Gastrocnemius medialis (tissue), 4 donors: ENCODE measurements at regions not wholly inside any gene's neighbourhood (a gene's known extent, or its start where the extent isn't known, plus 50 kb on each side); places are given as distances from the start of the nearest gene placed in this dataset.

Experiments used
- CTCF ChIP-seq, 5 experiments: fragments of 450-650 bp in 3 of 5; fragments of 200-600 bp in 2 of 5; sonication (generic) in 2 of 5; IDR thresholded peaks in 4 of 5; conservative IDR thresholded peaks in 1 of 5; 1 replicate in 4 of 5; 2 replicates in 1 of 5; pipeline ENCODE4 v1.5.1; 2016 to 2019; ENCODE audit warnings: antibody characterized with exemption in 5 of 5, mild to moderate bottlenecking in 3 of 5, moderate library complexity in 3 of 5
- POLR2A ChIP-seq, 2 donors: fragments of 450-650 bp; IDR thresholded peaks; one replicate each; pipeline ENCODE4 v1.6.1; 2017; ENCODE audit warnings: antibody characterized with exemption in 2 of 2, mild to moderate bottlenecking in 2 of 2, moderate library complexity in 2 of 2

DNA sequence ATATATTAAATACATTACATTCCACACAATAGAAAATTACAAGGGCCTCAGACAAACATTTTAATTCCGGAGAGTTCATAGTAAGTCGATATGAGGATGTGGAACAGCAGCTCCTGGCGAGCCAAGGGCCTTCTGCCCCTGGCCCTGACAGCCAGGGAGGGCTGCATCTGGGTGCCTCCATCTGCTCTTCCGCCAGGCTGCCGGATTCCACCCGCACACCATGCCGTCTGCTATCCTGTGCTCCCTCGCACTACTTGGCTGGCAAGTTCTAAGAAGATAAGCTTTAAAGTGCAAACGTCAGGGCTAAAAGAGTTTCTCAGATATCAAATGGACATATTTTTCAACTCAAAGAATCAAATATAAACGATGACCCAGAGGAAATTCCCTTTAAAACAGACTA is 656.3 kb upstream of the NOX3 start:
- TF ChIP-seq POLR2A (IDR thresholded peaks at IDR 0.05) = no peak
- TF ChIP-seq CTCF (IDR thresholded peaks at IDR 0.05 in 4 of 5, conservative IDR thresholded peaks at IDR 0.05 in 1 of 5) = no peak
